Small intestine (tissue), 7 donors: ENCODE measurements at regions not wholly inside any gene's neighbourhood (a gene's known extent, or its start where the extent isn't known, plus 50 kb on each side); places are given as distances from the start of the nearest gene placed in this dataset.
A peak's percentile ranks its signal among the peaks of the same experiment; 100 is the strongest.

Experiments
- DNase-seq, 2 donors: peaks; one replicate each; pipeline versions ENCODE4 v3.0.0 to v3.0.0-alpha.2; 2013
- FAIRE-seq: peaks from 2 replicates; lab custom pipeline; 2012; peaks lifted over from hg19 to GRCh38; lab: Jason Lieb, UNC
- H3K27ac ChIP-seq, 3 donors: one replicate each; pipeline ENCODE4 v1.5.1; 2013; ENCODE audit warnings: low read length in 2 of 3, mild to moderate bottlenecking in 2 of 3, control low read depth in 1 of 3, inconsistent platforms in 1 of 3, low read depth in 1 of 3, moderate library complexity in 1 of 3
- H3K27me3 ChIP-seq, 3 donors: one replicate each; pipeline ENCODE4 v1.6.1; 2013; ENCODE audit warnings: low read length in 3 of 3, inconsistent platforms in 1 of 3; ENCODE audit not compliant: control insufficient read depth in 3 of 3, insufficient read depth in 3 of 3
- H3K36me3 ChIP-seq, 3 donors: one replicate each; pipeline ENCODE4 v1.6.1; 2013; ENCODE audit warnings: low read length in 3 of 3, inconsistent platforms in 1 of 3, low read depth in 1 of 3, mild to moderate bottlenecking in 1 of 3, moderate library complexity in 1 of 3; ENCODE audit not compliant: control insufficient read depth in 3 of 3, insufficient read depth in 2 of 3
- H3K4me1 ChIP-seq, 3 donors: one replicate each; pipeline ENCODE4 v1.6.1; 2013; ENCODE audit warnings: low read length in 2 of 3, inconsistent platforms in 1 of 3, low read depth in 1 of 3, mild to moderate bottlenecking in 1 of 3, moderate library complexity in 1 of 3; ENCODE audit not compliant: control insufficient read depth in 3 of 3, insufficient read depth in 2 of 3
- H3K4me3 ChIP-seq, 3 donors: one replicate each; pipeline ENCODE4 v1.5.1; 2013; ENCODE audit warnings: low read length in 3 of 3, control low read depth in 1 of 3, inconsistent platforms in 1 of 3, low read depth in 1 of 3, mild to moderate bottlenecking in 1 of 3, moderate library complexity in 1 of 3
- H3K9me3 ChIP-seq, 2 donors: one replicate each; pipeline ENCODE4 v1.6.1; 2013; ENCODE audit warnings: low read depth in 1 of 2, low read length in 1 of 2; ENCODE audit not compliant: control insufficient read depth in 2 of 2, insufficient read depth in 1 of 2
- WGBS, 3 donors: extraction: QIAGEN DNeasy Blood & Tissue Kit; methylation state at CpG; one replicate each; pipeline ENCODE4 v1.1.7; 2013; 5-methylcytosine and 5-hydroxymethylcytosine counted together
- donor health status: healthy with polysubstance abuse.
- donor health status: control.
- donor health status: control.
- donor health status: Bipolar disorder and iron deficiency.
- donor health status: healthy.

DNA sequence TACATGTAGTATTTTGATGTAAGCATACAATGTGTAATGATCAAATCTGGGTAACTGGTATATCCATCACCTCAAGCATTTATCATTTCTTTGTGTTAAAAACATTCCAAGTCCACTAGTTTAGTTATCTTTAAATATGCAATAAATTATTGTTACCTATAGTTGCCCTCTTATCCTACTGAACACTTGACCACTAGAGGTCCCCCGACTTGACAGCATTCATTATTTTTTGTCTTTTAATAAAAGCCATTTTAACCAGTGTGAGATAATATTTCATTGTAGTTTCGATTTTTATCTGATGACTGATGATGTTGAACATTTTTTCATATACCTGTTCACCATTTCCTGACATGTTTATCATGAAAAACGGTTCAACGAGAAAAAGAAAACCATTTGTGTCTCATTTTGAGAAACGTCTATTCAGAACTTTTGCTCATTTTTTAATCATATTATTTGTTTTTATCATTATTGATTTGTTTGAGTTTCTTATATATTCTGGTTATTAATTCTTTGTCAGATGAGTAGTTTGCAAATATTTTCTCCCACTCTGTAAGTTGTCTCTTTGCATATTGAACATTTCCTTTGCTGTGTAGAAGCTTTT, 199.0 kb upstream of the CXXC4 start:
- no peak for FAIRE-seq

DNA sequence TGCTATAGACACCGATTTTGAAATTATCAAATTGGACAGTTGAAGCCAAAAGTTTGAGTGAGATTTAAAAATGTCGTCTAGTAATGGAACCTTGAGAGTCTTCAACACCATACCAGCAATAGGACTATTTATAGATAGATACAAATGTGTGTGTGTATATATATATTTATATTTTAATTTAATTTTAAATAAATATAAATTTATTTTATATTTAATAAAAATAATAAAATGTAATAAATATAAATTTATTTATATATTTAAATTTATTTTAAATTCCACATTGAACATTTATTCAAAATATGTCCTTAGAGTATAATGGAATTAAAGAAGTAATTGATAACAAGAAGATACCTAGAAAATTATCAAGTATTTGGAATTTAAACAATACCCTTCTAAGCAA, 221.9 kb upstream of the CXXC4 start:
- no peaks in the 10 kb centered on the region for H3K9me3 ChIP-seq
- H3K4me3 ChIP-seq: no peak overlapping the region
- FAIRE-seq (peak; percentile 71), DNase-seq (no peak)
- 84 to 87% (median 86%) methylated on average over 2 of the region's 2 CpGs for WGBS, 3 donors
- H3K4me1 ChIP-seq: no peaks in the 10 kb centered on the region
- no peaks in the 10 kb centered on the region for H3K27me3 ChIP-seq
- no peak overlapping the region for H3K27ac ChIP-seq
- H3K36me3 ChIP-seq: no peaks in the 10 kb centered on the region

More for the DNA sequence above, 199.0 kb upstream of the CXXC4 start:
- Histone ChIP-seq H3K9me3 (no peaks in the 10 kb centered on the region), H3K36me3 (no peaks in the 10 kb centered on the region), H3K27ac (no peak overlapping the region), H3K4me1 (no peaks in the 10 kb centered on the region), H3K27me3 (no peaks in the 10 kb centered on the region), H3K4me3 (no peak overlapping the region)
- DNase-seq: no peak
- 65 to 77% (median 70%) methylated on average over 5 of the region's 5 CpGs for WGBS, 3 donors

DNA sequence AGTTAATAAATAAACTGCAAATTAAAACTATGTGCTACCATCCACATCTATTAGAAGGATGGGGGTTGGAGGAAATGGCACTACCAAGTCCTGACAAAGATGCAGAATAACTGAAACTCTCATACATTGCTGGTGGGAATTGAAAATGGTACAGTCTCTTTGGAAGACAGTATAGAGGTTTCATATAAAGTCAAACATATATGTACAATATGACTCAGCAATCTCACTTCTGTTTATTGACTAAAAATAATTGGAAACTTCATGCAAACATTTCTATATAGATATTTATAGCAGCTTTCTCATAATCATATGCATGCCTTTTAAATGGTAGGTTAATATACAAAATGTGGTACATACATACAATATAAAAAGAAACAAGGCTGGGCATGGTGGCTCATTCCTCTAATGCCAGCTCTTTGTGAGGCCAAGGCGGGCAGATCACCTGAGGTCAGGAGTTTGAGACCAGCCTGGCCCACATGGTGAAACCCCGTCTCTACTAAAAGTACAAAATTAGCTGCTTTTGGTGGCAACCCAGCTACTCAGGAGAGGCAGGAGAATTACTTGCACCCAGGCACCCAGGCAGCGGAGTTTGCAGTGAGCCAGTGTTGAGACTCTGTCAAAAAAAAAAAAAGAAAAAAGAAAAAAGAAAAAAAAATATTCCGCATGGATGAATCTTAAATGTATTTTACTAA, 225.0 kb upstream of the CXXC4 start:
- Histone ChIP-seq H3K4me3 (no peak overlapping the region), H3K36me3 (no peaks in the 10 kb centered on the region), H3K9me3 (no peaks in the 10 kb centered on the region), H3K4me1 (no peaks in the 10 kb centered on the region), H3K27me3 (no peaks in the 10 kb centered on the region), H3K27ac (no peak overlapping the region)
- no peak for FAIRE-seq
- no peak for DNase-seq
- 75 to 80% (median 79%) methylated on average over 4 of the region's 4 CpGs for WGBS, 3 donors

DNA sequence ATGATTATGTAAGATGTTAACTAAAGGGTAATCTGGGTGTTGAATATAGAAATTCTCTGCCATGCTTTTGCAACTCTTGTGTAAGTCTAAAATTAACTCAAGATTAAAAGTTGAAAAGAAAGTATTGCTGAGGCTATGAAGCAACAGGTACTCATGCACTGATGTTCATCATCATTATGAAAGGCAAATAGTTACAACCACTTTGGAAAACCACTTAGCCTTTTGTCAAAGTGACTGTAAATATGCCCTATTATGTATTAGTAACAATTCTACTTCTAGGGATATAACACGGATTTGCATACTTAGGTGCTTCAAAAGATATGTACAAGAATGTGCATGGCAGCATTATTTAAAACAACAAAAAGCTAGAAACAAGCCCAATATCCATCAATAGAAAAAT, 227.8 kb upstream of the CXXC4 start:
- Histone ChIP-seq H3K4me3 (no peak overlapping the region), H3K27me3 (no peaks in the 10 kb centered on the region), H3K4me1 (no peaks in the 10 kb centered on the region), H3K36me3 (no peaks in the 10 kb centered on the region), H3K9me3 (no peaks in the 10 kb centered on the region), H3K27ac (no peak overlapping the region)
- WGBS, 3 donors: 61 to 73% (median 63%) methylated on average over 1 of the region's 1 CpG
- FAIRE-seq (no peak), DNase-seq (no peak)

DNA sequence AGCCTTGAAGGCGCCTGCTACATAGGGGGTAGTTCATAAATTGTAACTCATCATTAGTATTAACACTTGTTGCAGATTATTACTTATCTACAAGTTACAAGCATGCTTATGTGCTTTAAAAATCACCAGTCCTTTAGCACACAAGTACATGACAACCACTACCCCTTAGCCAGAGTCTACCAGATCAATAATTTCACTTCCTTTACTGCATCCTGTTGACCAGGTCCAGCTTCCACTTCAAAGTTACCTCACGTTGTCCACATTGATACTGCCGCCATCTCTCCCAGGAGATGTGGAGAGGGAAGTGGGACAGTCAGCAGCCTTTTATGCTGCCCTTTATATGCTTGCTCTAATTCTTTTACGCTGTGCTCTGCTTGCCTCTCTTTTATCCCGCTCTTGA, 231.3 kb upstream of the CXXC4 start:
- no peak overlapping the region for H3K27ac ChIP-seq
- WGBS, 3 donors: 83 to 88% (median 84%) methylated on average over 5 of the region's 5 CpGs
- FAIRE-seq (no peak), DNase-seq (no peak)
- no peaks in the 10 kb centered on the region for H3K27me3 ChIP-seq
- H3K9me3 ChIP-seq: no peaks in the 10 kb centered on the region
- no peaks in the 10 kb centered on the region for H3K36me3 ChIP-seq
- no peak overlapping the region for H3K4me3 ChIP-seq
- H3K4me1 ChIP-seq: no peaks in the 10 kb centered on the region

DNA sequence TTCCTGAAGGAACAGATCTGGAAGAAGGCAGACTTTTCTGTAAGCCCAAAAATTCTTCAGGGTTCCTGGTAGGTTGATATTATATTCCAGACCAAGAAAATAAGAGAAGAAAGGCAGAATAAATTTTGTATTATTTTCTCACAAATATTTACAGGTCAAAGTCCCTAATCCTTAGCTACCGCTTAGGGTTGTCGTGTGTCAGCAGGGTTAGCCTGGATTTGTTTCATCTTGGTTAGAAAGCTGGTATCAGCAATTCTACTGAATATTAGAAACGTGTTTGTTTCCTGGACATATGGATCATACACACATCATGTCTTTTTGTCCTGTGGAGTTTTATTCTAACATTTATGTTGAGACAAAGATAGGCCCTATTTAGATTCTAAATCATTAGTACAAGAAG, 232.9 kb upstream of the CXXC4 start:
- Histone ChIP-seq H3K27me3 (no peaks in the 10 kb centered on the region), H3K9me3 (no peaks in the 10 kb centered on the region), H3K36me3 (no peaks in the 10 kb centered on the region), H3K27ac (no peak overlapping the region), H3K4me3 (no peak overlapping the region), H3K4me1 (no peaks in the 10 kb centered on the region)
- 61 to 78% (median 67%) methylated on average over 3 of the region's 3 CpGs for WGBS, 3 donors
- no peak for FAIRE-seq
- no peak for DNase-seq

DNA sequence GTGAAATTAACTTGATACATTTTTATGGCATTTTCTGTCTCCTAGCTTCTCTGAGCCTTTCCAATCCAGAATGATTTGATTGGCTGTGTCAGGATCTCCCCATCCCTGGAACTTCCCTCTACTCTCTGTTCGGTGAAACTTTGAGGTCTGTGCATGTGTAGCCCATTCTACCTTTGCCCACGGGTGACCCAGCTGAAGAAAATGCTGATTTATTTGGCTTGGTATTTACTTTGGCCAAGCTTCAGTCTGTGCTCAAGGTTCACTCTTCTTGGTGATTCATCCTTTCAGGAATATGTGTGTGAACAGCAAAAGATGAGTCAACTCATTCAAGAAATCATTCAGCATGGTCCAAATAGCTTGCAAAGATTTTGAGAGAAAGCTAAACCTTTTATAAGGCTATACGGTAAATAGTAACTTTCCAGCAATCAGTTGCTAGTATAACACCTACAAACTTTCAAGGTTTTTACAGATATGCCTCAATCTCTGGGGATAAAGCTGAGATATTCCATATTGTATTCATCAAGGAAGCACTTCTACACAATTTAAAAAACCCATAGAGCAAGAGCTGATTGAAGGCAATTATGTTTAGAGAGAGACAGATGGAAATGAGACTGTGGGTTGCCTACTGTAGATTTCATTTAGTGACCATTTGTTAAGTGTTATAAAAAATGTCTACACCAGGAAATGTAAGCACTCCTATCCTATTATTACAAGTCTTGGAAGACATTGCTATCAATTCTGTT, 233.9 kb upstream of the CXXC4 start:
- Histone ChIP-seq H3K4me3 (no peak overlapping the region), H3K9me3 (no peaks in the 10 kb centered on the region), H3K27ac (no peak overlapping the region), H3K36me3 (no peaks in the 10 kb centered on the region), H3K4me1 (no peaks in the 10 kb centered on the region), H3K27me3 (no peaks in the 10 kb centered on the region)
- WGBS, 3 donors: 46 to 71% (median 52%) methylated on average over 3 of the region's 3 CpGs
- DNase-seq (peak in 1 of 2 donors; percentile 9), FAIRE-seq (no peak)

DNA sequence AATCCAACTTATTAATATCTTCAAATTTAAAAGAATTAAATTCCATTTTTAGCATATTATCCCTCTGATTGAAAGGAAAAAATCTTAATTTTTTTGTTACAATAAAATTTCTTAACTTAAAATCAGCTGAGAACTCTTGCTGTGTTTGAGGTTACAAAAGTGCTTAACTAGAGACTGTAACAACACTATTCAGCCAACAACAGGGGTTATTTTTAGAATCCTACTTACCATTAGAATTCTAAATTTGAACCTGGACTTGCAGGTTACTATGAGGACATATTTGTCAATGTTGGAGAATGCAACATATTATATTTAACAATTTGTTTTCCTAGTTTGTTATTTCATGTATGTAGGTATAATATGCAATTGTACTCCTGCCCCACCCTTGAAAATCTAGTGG, 238.1 kb upstream of the CXXC4 start:
- no peaks in the 10 kb centered on the region for H3K4me1 ChIP-seq
- FAIRE-seq (no peak), DNase-seq (no peak)
- H3K27ac ChIP-seq: no peak overlapping the region
- H3K27me3 ChIP-seq: no peaks in the 10 kb centered on the region
- no peaks in the 10 kb centered on the region for H3K9me3 ChIP-seq
- H3K4me3 ChIP-seq: no peak overlapping the region
- H3K36me3 ChIP-seq: no peaks in the 10 kb centered on the region
